Natural killer cell treated with Interleukin-12 subunit alpha and Interleukin-12 subunit beta and Interleukin-15 and Interleukin-18, amount 100 ng/mL, for 72 hours (primary cell): ENCODE measurements at regions not wholly inside any gene's neighbourhood (a gene's known extent, or its start where the extent isn't known, plus 50 kb on each side); places are given as distances from the start of the nearest gene placed in this dataset.
A peak's percentile ranks its signal among the peaks of the same experiment; 100 is the strongest.

Source experiments
- ATAC-seq, 2 donors: fragments of 150-1000 bp; cut with Tn5 transposase in 1 of 2; sonication (Bioruptor Pico), chemical (Tn5 transposase) in 1 of 2; 2 replicates each; pipeline ENCODE4 v1.10.0; 2021
- DNase-seq: peaks from one replicate; pipeline ENCODE4 v3.0.0; 2022; ENCODE audit warnings: low spot score
- H3K27ac Mint-ChIP-seq, 2 donors: 1 replicate in 1 of 2; 2 replicates in 1 of 2; pipeline ENCODE4 v1.8.0; 2022; ENCODE audit warnings: mixed read lengths in 2 of 2, mild to moderate bottlenecking in 1 of 2, moderate library complexity in 1 of 2
- H3K27me3 Mint-ChIP-seq, 2 donors: 1 replicate in 1 of 2; 2 replicates in 1 of 2; pipeline ENCODE4 v1.8.0; 2022; ENCODE audit warnings: mixed read lengths in 2 of 2
- H3K36me3 Mint-ChIP-seq: one replicate; pipeline ENCODE4 v1.8.0; 2022; ENCODE audit warnings: mixed read lengths
- H3K4me1 Mint-ChIP-seq, 2 donors: 1 replicate in 1 of 2; 2 replicates in 1 of 2; pipeline ENCODE4 v1.8.0; 2022; ENCODE audit warnings: low read depth in 2 of 2, mixed read lengths in 2 of 2, mild to moderate bottlenecking in 1 of 2
- H3K4me3 Mint-ChIP-seq: one replicate; pipeline ENCODE4 v1.8.0; 2022; ENCODE audit warnings: mixed read lengths
- H3K9me3 Mint-ChIP-seq: 2 replicates; pipeline ENCODE4 v1.8.0; 2022; ENCODE audit warnings: mixed read lengths

- H3K27ac Mint-ChIP-seq, result no peak overlapping the region
- H3K9me3 Mint-ChIP-seq, result no peaks in the 10 kb centered on the region
- no peaks in the 10 kb centered on the region for H3K36me3 Mint-ChIP-seq
- peaks cover 0 to 2% of the 10 kb centered on the region in 2 donors for H3K4me1 Mint-ChIP-seq
- ATAC-seq (peak in 1 of 2 donors; percentile 36), DNase-seq (no peak)
- no peak overlapping the region for H3K4me3 Mint-ChIP-seq
- H3K27me3 Mint-ChIP-seq, result peaks cover 14 to 17% of the 10 kb centered on the region in 2 donors
These were observed 113.5 kb upstream of the VRK1 start for GRCh38 chr14:96683562-96684289.

GRCh38 chr14:96686126-96686525 lies 111.1 kb upstream of the VRK1 start:
- no peaks in the 10 kb centered on the region for H3K36me3 Mint-ChIP-seq
- no peak for DNase-seq
- H3K4me3 Mint-ChIP-seq, result no peak overlapping the region
- peaks cover 26 to 30% of the 10 kb centered on the region in 2 donors for H3K27me3 Mint-ChIP-seq
- H3K27ac Mint-ChIP-seq, result no peak overlapping the region
- ATAC-seq, result no peak
- H3K9me3 Mint-ChIP-seq, result no peaks in the 10 kb centered on the region
- peaks cover 0 to 2% of the 10 kb centered on the region in 2 donors for H3K4me1 Mint-ChIP-seq

- H3K36me3 Mint-ChIP-seq, result no peaks in the 10 kb centered on the region
- H3K4me3 Mint-ChIP-seq, result no peak overlapping the region
- H3K27me3 Mint-ChIP-seq, result peaks cover 24 to 39% of the 10 kb centered on the region in 2 donors
- H3K9me3 Mint-ChIP-seq, result no peaks in the 10 kb centered on the region
- DNase-seq, result no peak
- no peak overlapping the region for H3K27ac Mint-ChIP-seq
- H3K4me1 Mint-ChIP-seq, result peaks cover 0 to under 1% of the 10 kb centered on the region in 2 donors
- no peak for ATAC-seq
These were observed 108.6 kb upstream of the VRK1 start for GRCh38 chr14:96688629-96689028.

- H3K4me1 Mint-ChIP-seq, result no peaks in the 10 kb centered on the region
- no peak overlapping the region for H3K4me3 Mint-ChIP-seq
- ATAC-seq, result no peak
- H3K9me3 Mint-ChIP-seq, result no peaks in the 10 kb centered on the region
- no peak overlapping the region for H3K27ac Mint-ChIP-seq
- no peaks in the 10 kb centered on the region for H3K36me3 Mint-ChIP-seq
- H3K27me3 Mint-ChIP-seq, result peaks cover 18 to 39% of the 10 kb centered on the region in 2 donors
- peak; percentile 28 for DNase-seq
These were observed 106.3 kb upstream of the VRK1 start for GRCh38 chr14:96690713-96691383.

- ATAC-seq (no peak), DNase-seq (peak; percentile 37)
- H3K36me3 Mint-ChIP-seq, result no peaks in the 10 kb centered on the region
- H3K27ac Mint-ChIP-seq, result no peak overlapping the region
- H3K27me3 Mint-ChIP-seq, result peaks cover 18 to 45% of the 10 kb centered on the region in 2 donors
- H3K9me3 Mint-ChIP-seq, result no peaks in the 10 kb centered on the region
- no peak overlapping the region for H3K4me3 Mint-ChIP-seq
- no peaks in the 10 kb centered on the region for H3K4me1 Mint-ChIP-seq
These were observed 103.8 kb upstream of the VRK1 start for GRCh38 chr14:96693252-96693820.

DNA sequence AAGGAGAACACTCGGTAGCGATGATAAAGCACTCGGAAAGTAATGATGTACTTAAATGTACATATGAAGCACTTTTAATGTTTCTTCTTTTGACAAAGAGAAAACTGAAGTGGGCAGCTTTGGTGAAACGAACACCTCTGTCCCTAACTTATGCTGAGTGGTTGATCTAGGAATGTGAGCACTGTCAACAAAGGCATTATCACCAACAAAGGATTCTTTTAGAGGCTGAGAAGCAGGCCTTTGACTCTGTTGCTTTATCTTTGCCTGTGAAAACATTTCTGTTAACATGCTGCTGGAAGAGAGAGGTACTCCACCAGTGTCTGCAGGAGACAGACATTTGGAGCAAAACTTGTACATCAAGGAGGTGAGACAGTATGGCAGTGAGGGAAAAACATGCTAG lies 103.2 kb upstream of the VRK1 start:
- no peak for ATAC-seq
- no peaks in the 10 kb centered on the region for H3K9me3 Mint-ChIP-seq
- H3K4me3 Mint-ChIP-seq, result no peak overlapping the region
- no peaks in the 10 kb centered on the region for H3K4me1 Mint-ChIP-seq
- H3K27ac Mint-ChIP-seq, result no peak overlapping the region
- H3K36me3 Mint-ChIP-seq, result no peaks in the 10 kb centered on the region
- DNase-seq, result peak; percentile 18
- H3K27me3 Mint-ChIP-seq, result peaks cover 16 to 39% of the 10 kb centered on the region in 2 donors

GRCh38 chr14:96698960-96699539 lies 98.1 kb upstream of the VRK1 start:
- H3K4me3 Mint-ChIP-seq, result no peak overlapping the region
- H3K9me3 Mint-ChIP-seq, result no peaks in the 10 kb centered on the region
- H3K4me1 Mint-ChIP-seq, result no peaks in the 10 kb centered on the region
- H3K27ac Mint-ChIP-seq, result no peak overlapping the region
- peak in 1 of 2 donors; percentile 37 for ATAC-seq
- DNase-seq, result no peak
- H3K27me3 Mint-ChIP-seq, result peaks cover 18 to 35% of the 10 kb centered on the region in 2 donors
- no peaks in the 10 kb centered on the region for H3K36me3 Mint-ChIP-seq

DNA sequence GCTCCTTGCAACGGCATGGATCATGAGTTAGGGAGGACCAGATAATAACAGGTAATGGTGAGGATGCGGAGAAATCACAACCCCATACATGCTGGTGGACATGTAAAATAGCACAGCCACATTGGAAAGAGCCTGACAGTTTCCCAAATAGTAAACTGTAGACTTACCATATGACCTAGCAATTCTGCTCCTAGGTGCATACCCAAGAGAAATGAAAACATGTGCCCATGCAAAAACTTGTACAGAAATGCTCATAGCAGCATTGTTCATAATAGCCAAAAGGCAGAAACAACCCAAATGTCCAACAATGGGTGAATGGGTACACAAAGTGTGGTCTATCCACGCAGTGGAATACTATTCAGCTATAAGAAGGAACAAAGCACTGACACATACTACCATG lies 97.5 kb upstream of the VRK1 start:
- no peaks in the 10 kb centered on the region for H3K36me3 Mint-ChIP-seq
- ATAC-seq, result no peak

GRCh38 chr14:96702831-96703230 lies 94.4 kb upstream of the VRK1 start:
- Mint-ChIP-seq H3K27ac (no peak overlapping the region), H3K27me3 (peaks cover 22 to 33% of the 10 kb centered on the region in 2 donors), H3K4me3 (no peak overlapping the region), H3K36me3 (no peaks in the 10 kb centered on the region), H3K4me1 (no peaks in the 10 kb centered on the region), H3K9me3 (no peaks in the 10 kb centered on the region)
- peak in 1 of 2 donors; percentile 30 for ATAC-seq
- DNase-seq, result no peak

More for the DNA sequence above, 97.5 kb upstream of the VRK1 start:
- H3K9me3 Mint-ChIP-seq, result no peaks in the 10 kb centered on the region
- H3K27ac Mint-ChIP-seq, result no peak overlapping the region
- no peak for DNase-seq
- H3K4me1 Mint-ChIP-seq, result no peaks in the 10 kb centered on the region
- H3K4me3 Mint-ChIP-seq, result no peak overlapping the region
- peaks cover 18 to 35% of the 10 kb centered on the region in 2 donors for H3K27me3 Mint-ChIP-seq

- Mint-ChIP-seq H3K27ac (no peak overlapping the region), H3K4me3 (no peak overlapping the region), H3K36me3 (no peaks in the 10 kb centered on the region), H3K4me1 (no peaks in the 10 kb centered on the region), H3K9me3 (no peaks in the 10 kb centered on the region), H3K27me3 (peaks cover 12 to 21% of the 10 kb centered on the region in 2 donors)
- ATAC-seq (no peak), DNase-seq (peak; percentile 12)
These were observed 91.6 kb upstream of the VRK1 start for GRCh38 chr14:96705422-96706092.

DNA sequence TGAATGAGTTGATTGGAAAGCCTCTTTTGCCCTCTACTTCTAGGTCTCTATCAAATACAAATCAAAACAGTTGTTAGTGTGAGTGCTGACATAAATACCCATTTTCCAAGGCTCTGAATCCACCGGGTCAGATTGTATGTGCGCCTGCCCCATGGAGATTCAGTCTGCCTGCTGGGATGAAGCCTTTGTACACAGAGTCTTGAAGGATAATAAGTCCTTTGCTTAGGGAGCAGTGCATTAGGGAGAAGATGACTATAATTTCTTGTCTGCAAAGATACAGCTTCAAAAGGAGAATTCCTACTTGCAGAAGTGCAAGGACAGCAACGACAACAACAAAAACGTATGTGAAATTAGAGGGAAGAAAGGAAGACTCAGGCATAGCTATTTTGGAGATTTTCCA lies 90.3 kb upstream of the VRK1 start:
- Mint-ChIP-seq H3K27me3 (peaks cover 15 to 21% of the 10 kb centered on the region in 2 donors), H3K27ac (no peak overlapping the region), H3K4me3 (no peak overlapping the region), H3K36me3 (no peaks in the 10 kb centered on the region), H3K4me1 (no peaks in the 10 kb centered on the region), H3K9me3 (no peaks in the 10 kb centered on the region)
- ATAC-seq, result no peak
- no peak for DNase-seq

GRCh38 chr14:96710060-96710666 lies 87.0 kb upstream of the VRK1 start:
- DNase-seq (peak; percentile 15), ATAC-seq (no peak)
- no peak overlapping the region for H3K4me3 Mint-ChIP-seq
- peaks cover 19 to 29% of the 10 kb centered on the region in 2 donors for H3K27me3 Mint-ChIP-seq
- no peak overlapping the region for H3K27ac Mint-ChIP-seq
- H3K9me3 Mint-ChIP-seq, result no peaks in the 10 kb centered on the region
- no peaks in the 10 kb centered on the region for H3K4me1 Mint-ChIP-seq
- H3K36me3 Mint-ChIP-seq, result no peaks in the 10 kb centered on the region

- Mint-ChIP-seq H3K36me3 (no peaks in the 10 kb centered on the region), H3K27ac (no peak overlapping the region)
- ATAC-seq, result no peak
These were observed 85.5 kb upstream of the VRK1 start for GRCh38 chr14:96711559-96712267.

More at GRCh38 chr14:96711559-96712267, 85.5 kb upstream of the VRK1 start:
- Mint-ChIP-seq H3K9me3 (no peaks in the 10 kb centered on the region), H3K4me1 (no peaks in the 10 kb centered on the region), H3K27me3 (peaks cover 14 to 27% of the 10 kb centered on the region in 2 donors), H3K4me3 (no peak overlapping the region)
- DNase-seq, result peak; percentile 22
